Panc1 (cell line): ENCODE measurements at regions not wholly inside any gene's neighbourhood (a gene's known extent, or its start where the extent isn't known, plus 50 kb on each side); places are given as distances from the start of the nearest gene placed in this dataset.

Experiments
- ATAC-seq: fragments of 200-7000 bp; cut with Tn5 transposase; 2 replicates; pipeline ENCODE4 v1.9.1; 2020; ENCODE audit warnings: mild to moderate bottlenecking, moderate library complexity
- BruUV-seq: library from RNA; stranded (reverse); fragments of 400-500 nt; replicated peaks from 2 replicates; lab custom pipeline; 2021; lab: Mats Ljungman, UMichigan
- CTCF ChIA-PET: fragments of 300-600 bp; sonication (Branson Sonifier 250); formaldehyde crosslinking; loops from one replicate; lab custom pipeline; 2022; ENCODE audit warnings: antibody characterized with exemption; lab: Charles Lee
- POLR2A ChIA-PET: fragments of 300-600 bp; sonication (Branson Sonifier 250); formaldehyde crosslinking; loops from one replicate; lab custom pipeline; 2022; ENCODE audit warnings: antibody characterized with exemption; lab: Charles Lee
- DNase-seq: peaks from one replicate; pipeline ENCODE4 v3.0.0-alpha.2; 2010; ENCODE audit warnings: low read depth, low spot score
- H3K27ac ChIP-seq: 2 replicates; pipeline ENCODE4 v1.5.1; 2011; ENCODE audit warnings: mild to moderate bottlenecking, low read length, inconsistent platforms
- H3K27me3 ChIP-seq: fragments of 200-500 bp; sonication (Bioruptor generic); 2 replicates; pipeline ENCODE4 v1.6.0; 2014; ENCODE audit warnings: low read length, inconsistent platforms; ENCODE audit not compliant: control insufficient read depth, insufficient read depth
- H3K36me3 ChIP-seq: fragments of 200-500 bp; sonication (Bioruptor generic); 2 replicates; pipeline ENCODE4 v1.5.1; 2014; ENCODE audit warnings: inconsistent platforms, mild to moderate bottlenecking, low read length, moderate library complexity; ENCODE audit not compliant: control insufficient read depth, insufficient read depth
- H3K4me1 ChIP-seq: 2 replicates; pipeline ENCODE4 v1.5.1; 2011; ENCODE audit warnings: inconsistent platforms, mild to moderate bottlenecking, low read length, moderate library complexity; ENCODE audit not compliant: control insufficient read depth, insufficient read depth
- H3K4me3 ChIP-seq, 2 experiments: 2 replicates each; pipeline ENCODE4 v1.5.1; 2011 to 2012; ENCODE audit warnings: low read depth in 2 of 2, low read length in 2 of 2, mild to moderate bottlenecking in 2 of 2, inconsistent platforms in 1 of 2, moderate library complexity in 1 of 2
- H3K9me3 ChIP-seq: fragments of 200-500 bp; sonication (Bioruptor generic); 2 replicates; pipeline ENCODE4 v1.5.1; 2014; ENCODE audit warnings: low read depth, mild to moderate bottlenecking, inconsistent platforms, low read length, moderate library complexity; ENCODE audit not compliant: control insufficient read depth, insufficient read depth
- POLR2AphosphoS5 ChIP-seq: IDR thresholded peaks from 2 replicates; pipeline ENCODE4 v1.6.1; 2012; ENCODE audit warnings: mild to moderate bottlenecking, low read depth, low read length, moderate library complexity
- SIN3A ChIP-seq: IDR thresholded peaks from 2 replicates; pipeline ENCODE4 v1.6.1; 2012; ENCODE audit warnings: low read depth, mild to moderate bottlenecking, low read length, moderate library complexity, borderline replicate concordance; ENCODE audit not compliant: insufficient read depth
- TCF7L2 ChIP-seq: IDR thresholded peaks from 2 replicates; pipeline ENCODE4 v1.6.1; 2011; ENCODE audit warnings: mild to moderate bottlenecking, low read depth, low read length, inconsistent platforms
- in situ Hi-C: cut with HindIII; loops from 2 replicates; pipeline ENCODE4 v1.10.0; 2016; ENCODE audit warnings: low sequenced_read_pairs, low pct_unique_long_range_greater_than_20kb
- intact Hi-C: fragments of 100-400 bp; cut with micrococcal nuclease; formaldehyde crosslinking; loops from one replicate; pipeline ENCODE4 v1.10.0; 2022; ENCODE audit not compliant: unreplicated experiment
- TF ChIP-seq, protein P1 (sequence below), 2 experiments: IDR thresholded peaks; 2 replicates each; pipeline ENCODE4 v1.6.1; 2011 to 2012; ENCODE audit warnings: low read depth in 2 of 2, control low read depth in 1 of 2, low read length in 1 of 2, mild to moderate bottlenecking in 1 of 2, moderate library complexity in 1 of 2; ENCODE audit not compliant: insufficient read depth in 1 of 2
- TF ChIP-seq, protein P2 (sequence below): fragments of 450-650 bp; IDR thresholded peaks from 2 replicates; pipeline ENCODE4 v1.5.1; 2017; ENCODE audit warnings: mild to moderate bottlenecking

GRCh38 chr10:60705376-60705775, 72.9 kb upstream of the CDK1 start:
- Histone ChIP-seq H3K27ac (no peak overlapping the region), H3K36me3 (no peaks in the 10 kb centered on the region), H3K9me3 (no peaks in the 10 kb centered on the region), H3K4me3 (no peak overlapping the region), H3K4me1 (no peaks in the 10 kb centered on the region), H3K27me3 (no peaks in the 10 kb centered on the region)
- in situ Hi-C loops: no loop called here
- intact Hi-C loops: no loop called here
- DNase-seq (no peak), ATAC-seq (no peak)
- CTCF ChIA-PET: no interaction called here
- BruUV-seq: no TSS peak
- POLR2A ChIA-PET: no interaction called here
- TF ChIP-seq POLR2AphosphoS5 (no peak), TCF7L2 (no peak), SIN3A (no peak)
- TF ChIP-seq, protein P1, sequence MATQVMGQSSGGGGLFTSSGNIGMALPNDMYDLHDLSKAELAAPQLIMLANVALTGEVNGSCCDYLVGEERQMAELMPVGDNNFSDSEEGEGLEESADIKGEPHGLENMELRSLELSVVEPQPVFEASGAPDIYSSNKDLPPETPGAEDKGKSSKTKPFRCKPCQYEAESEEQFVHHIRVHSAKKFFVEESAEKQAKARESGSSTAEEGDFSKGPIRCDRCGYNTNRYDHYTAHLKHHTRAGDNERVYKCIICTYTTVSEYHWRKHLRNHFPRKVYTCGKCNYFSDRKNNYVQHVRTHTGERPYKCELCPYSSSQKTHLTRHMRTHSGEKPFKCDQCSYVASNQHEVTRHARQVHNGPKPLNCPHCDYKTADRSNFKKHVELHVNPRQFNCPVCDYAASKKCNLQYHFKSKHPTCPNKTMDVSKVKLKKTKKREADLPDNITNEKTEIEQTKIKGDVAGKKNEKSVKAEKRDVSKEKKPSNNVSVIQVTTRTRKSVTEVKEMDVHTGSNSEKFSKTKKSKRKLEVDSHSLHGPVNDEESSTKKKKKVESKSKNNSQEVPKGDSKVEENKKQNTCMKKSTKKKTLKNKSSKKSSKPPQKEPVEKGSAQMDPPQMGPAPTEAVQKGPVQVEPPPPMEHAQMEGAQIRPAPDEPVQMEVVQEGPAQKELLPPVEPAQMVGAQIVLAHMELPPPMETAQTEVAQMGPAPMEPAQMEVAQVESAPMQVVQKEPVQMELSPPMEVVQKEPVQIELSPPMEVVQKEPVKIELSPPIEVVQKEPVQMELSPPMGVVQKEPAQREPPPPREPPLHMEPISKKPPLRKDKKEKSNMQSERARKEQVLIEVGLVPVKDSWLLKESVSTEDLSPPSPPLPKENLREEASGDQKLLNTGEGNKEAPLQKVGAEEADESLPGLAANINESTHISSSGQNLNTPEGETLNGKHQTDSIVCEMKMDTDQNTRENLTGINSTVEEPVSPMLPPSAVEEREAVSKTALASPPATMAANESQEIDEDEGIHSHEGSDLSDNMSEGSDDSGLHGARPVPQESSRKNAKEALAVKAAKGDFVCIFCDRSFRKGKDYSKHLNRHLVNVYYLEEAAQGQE (IDR thresholded peaks at IDR 0.05; ENCODE audit: insufficient read depth in 1 of 2, low read depth in 2 of 2, low read length in 1 of 2): no peak
- TF ChIP-seq, protein P2, sequence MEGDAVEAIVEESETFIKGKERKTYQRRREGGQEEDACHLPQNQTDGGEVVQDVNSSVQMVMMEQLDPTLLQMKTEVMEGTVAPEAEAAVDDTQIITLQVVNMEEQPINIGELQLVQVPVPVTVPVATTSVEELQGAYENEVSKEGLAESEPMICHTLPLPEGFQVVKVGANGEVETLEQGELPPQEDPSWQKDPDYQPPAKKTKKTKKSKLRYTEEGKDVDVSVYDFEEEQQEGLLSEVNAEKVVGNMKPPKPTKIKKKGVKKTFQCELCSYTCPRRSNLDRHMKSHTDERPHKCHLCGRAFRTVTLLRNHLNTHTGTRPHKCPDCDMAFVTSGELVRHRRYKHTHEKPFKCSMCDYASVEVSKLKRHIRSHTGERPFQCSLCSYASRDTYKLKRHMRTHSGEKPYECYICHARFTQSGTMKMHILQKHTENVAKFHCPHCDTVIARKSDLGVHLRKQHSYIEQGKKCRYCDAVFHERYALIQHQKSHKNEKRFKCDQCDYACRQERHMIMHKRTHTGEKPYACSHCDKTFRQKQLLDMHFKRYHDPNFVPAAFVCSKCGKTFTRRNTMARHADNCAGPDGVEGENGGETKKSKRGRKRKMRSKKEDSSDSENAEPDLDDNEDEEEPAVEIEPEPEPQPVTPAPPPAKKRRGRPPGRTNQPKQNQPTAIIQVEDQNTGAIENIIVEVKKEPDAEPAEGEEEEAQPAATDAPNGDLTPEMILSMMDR: no peak

DNA sequence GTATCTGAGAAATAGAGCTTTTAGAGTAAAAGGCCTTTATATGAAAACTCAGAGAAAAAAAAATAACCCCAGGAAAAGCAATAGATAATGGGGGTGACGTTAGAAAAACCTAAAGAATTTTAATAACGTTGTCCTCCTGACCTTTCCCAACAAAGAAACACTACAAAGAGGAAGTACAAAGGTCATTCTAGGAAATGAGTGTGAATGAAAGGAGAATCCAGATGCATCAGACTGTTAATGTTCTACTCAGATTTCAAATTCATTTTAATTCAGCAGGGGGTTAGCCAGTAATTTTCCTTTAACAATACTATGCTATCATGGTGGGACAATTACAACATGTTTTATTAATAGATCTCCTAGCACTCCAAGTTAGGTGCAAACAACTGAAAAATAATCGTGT, 73.8 kb upstream of the CDK1 start:
- Histone ChIP-seq H3K9me3 (no peaks in the 10 kb centered on the region), H3K4me1 (no peaks in the 10 kb centered on the region), H3K36me3 (no peaks in the 10 kb centered on the region), H3K4me3 (no peak overlapping the region), H3K27me3 (no peaks in the 10 kb centered on the region), H3K27ac (no peak overlapping the region)
- CTCF ChIA-PET: interaction anchor here (0.7 kb wide), 1 partner anchor 14 kb away, joined by 4 read pairs; no protein-coding TSS in a partner anchor
- ATAC-seq (no peak), DNase-seq (no peak)
- in situ Hi-C loops: no loop called here
- no peak for TF ChIP-seq POLR2AphosphoS5
- no peak for TF ChIP-seq SIN3A
- TF ChIP-seq, protein P2: no peak
- TF ChIP-seq, protein P1 (IDR thresholded peaks at IDR 0.05; ENCODE audit: insufficient read depth in 1 of 2, low read depth in 2 of 2, low read length in 1 of 2): no peak
- no peak for TF ChIP-seq TCF7L2
- intact Hi-C loops: no loop called here
- no TSS peak for BruUV-seq
- POLR2A ChIA-PET: no interaction called here
